Astrocyte (in vitro differentiated cells and primary cell): ENCODE measurements at regions not wholly inside any gene's neighbourhood (a gene's known extent, or its start where the extent isn't known, plus 50 kb on each side); places are given as distances from the start of the nearest gene placed in this dataset.

Experiments used
- DNase-seq: peaks from one replicate; pipeline ENCODE4 v3.0.0-alpha.2; 2010; ENCODE audit warnings: low read depth
- FAIRE-seq: peaks from 2 replicates; lab custom pipeline; 2011; peaks lifted over from hg19 to GRCh38; lab: Jason Lieb, UNC
- H2AFZ ChIP-seq: 2 replicates; pipeline ENCODE4 v1.6.0; 2012; ENCODE audit warnings: low read depth, low read length, inconsistent platforms
- H3K27ac ChIP-seq: 2 replicates; pipeline ENCODE4 v1.5.1; 2011; ENCODE audit warnings: low read depth, low read length, inconsistent platforms
- H3K27me3 ChIP-seq: 2 replicates; pipeline ENCODE4 v1.6.0; 2011; ENCODE audit warnings: low read length, inconsistent platforms; ENCODE audit not compliant: insufficient read depth
- H3K36me3 ChIP-seq: 2 replicates; pipeline ENCODE4 v1.5.1; 2011; ENCODE audit warnings: low read length, inconsistent platforms; ENCODE audit not compliant: insufficient read depth
- H3K4me1 ChIP-seq: 2 replicates; pipeline ENCODE4 v1.5.1; 2011; ENCODE audit warnings: low read length, inconsistent platforms; ENCODE audit not compliant: insufficient read depth
- H3K4me2 ChIP-seq: 2 replicates; pipeline ENCODE4 v1.6.0; 2012; ENCODE audit warnings: low read length, inconsistent platforms
- H3K4me3 ChIP-seq: 2 replicates; pipeline ENCODE4 v1.5.1; 2011; ENCODE audit warnings: low read depth, mild to moderate bottlenecking, low read length, inconsistent platforms; ENCODE audit not compliant: insufficient read depth
- H3K79me2 ChIP-seq: 2 replicates; pipeline ENCODE4 v1.6.0; 2012; ENCODE audit warnings: mild to moderate bottlenecking, low read length, inconsistent platforms; ENCODE audit not compliant: insufficient read depth
- H3K9ac ChIP-seq: 2 replicates; pipeline ENCODE4 v1.6.0; 2012; ENCODE audit warnings: mild to moderate bottlenecking, low read length, inconsistent platforms
- H3K9me3 ChIP-seq: 2 replicates; pipeline ENCODE4 v1.5.1; 2012; ENCODE audit warnings: low read depth, mild to moderate bottlenecking, low read length, inconsistent platforms; ENCODE audit not compliant: insufficient read depth
- H4K20me1 ChIP-seq: 2 replicates; pipeline ENCODE4 v1.6.0; 2012; ENCODE audit warnings: low read length, inconsistent platforms; ENCODE audit not compliant: insufficient read depth
- H3K27ac Mint-ChIP-seq: one replicate; pipeline ENCODE4 v1.8.0; 2021; ENCODE audit warnings: mild to moderate bottlenecking, mixed read lengths; ENCODE audit not compliant: unreplicated experiment
- H3K27me3 Mint-ChIP-seq: one replicate; pipeline ENCODE4 v1.8.0; 2021; ENCODE audit warnings: low read depth, mixed read lengths; ENCODE audit not compliant: unreplicated experiment
- H3K36me3 Mint-ChIP-seq: one replicate; pipeline ENCODE4 v1.8.0; 2021; ENCODE audit warnings: low read depth, mixed read lengths; ENCODE audit not compliant: unreplicated experiment
- H3K4me1 Mint-ChIP-seq: one replicate; pipeline ENCODE4 v1.8.0; 2021; ENCODE audit warnings: low read depth, mixed read lengths; ENCODE audit not compliant: unreplicated experiment
- H3K4me3 Mint-ChIP-seq: one replicate; pipeline ENCODE4 v1.8.0; 2021; ENCODE audit warnings: mild to moderate bottlenecking, moderate library complexity, mixed read lengths; ENCODE audit not compliant: unreplicated experiment
- H3K9me3 Mint-ChIP-seq: one replicate; pipeline ENCODE4 v1.8.0; 2021; ENCODE audit warnings: mild to moderate bottlenecking, mixed read lengths; ENCODE audit not compliant: unreplicated experiment
- EZH2 ChIP-seq: IDR thresholded peaks from 2 replicates; pipeline ENCODE4 v1.6.1; 2012; ENCODE audit warnings: mild to moderate bottlenecking, low read length, inconsistent platforms; ENCODE audit not compliant: insufficient read depth
- TF ChIP-seq, protein P1 (sequence below): IDR thresholded peaks from 2 replicates; pipeline ENCODE4 v1.5.1; 2011; ENCODE audit warnings: low read depth, mild to moderate bottlenecking, inconsistent platforms, low read length, moderate library complexity; ENCODE audit not compliant: insufficient read depth

DNA sequence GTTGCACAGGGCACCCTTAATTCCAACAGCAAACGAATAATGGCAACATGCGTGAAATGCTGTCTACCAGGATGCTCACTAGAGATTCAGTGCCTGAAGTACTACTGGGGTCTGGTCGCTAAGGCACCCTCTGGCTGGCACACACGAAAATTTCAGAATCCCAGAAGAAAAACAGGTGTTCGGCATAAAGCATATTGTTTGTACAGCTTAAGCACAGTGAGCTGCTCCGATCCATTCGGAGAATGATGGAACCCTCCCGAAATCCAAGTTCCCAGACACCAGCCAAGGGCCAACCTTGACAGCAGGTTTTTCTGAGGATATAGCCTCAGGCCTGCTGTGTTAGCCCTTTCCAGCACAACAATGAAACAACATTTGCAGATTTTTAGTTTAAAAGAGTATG is 61.4 kb upstream of the ALDH1B1 start:
- no peaks in the 10 kb centered on the region for H4K20me1 ChIP-seq
- FAIRE-seq (no peak), DNase-seq (no peak)
- H3K27me3 ChIP-seq = peaks cover 25% of the 10 kb centered on the region
- H3K36me3 ChIP-seq = no peaks in the 10 kb centered on the region
- Mint-ChIP-seq H3K36me3 (no peaks in the 10 kb centered on the region), H3K27ac (no peak overlapping the region), H3K27me3 (peaks cover 5% of the 10 kb centered on the region), H3K9me3 (peaks cover 4% of the 10 kb centered on the region), H3K4me1 (peaks cover 4% of the 10 kb centered on the region), H3K4me3 (no peak overlapping the region)
- no peak overlapping the region for H3K4me2 ChIP-seq
- H3K9me3 ChIP-seq = no peaks in the 10 kb centered on the region
- H2AFZ ChIP-seq = no peak overlapping the region
- no peak overlapping the region for H3K4me3 ChIP-seq
- H3K9ac ChIP-seq = no peak overlapping the region
- no peaks in the 10 kb centered on the region for H3K4me1 ChIP-seq
- no peak overlapping the region for H3K27ac ChIP-seq
- TF ChIP-seq, protein P1, sequence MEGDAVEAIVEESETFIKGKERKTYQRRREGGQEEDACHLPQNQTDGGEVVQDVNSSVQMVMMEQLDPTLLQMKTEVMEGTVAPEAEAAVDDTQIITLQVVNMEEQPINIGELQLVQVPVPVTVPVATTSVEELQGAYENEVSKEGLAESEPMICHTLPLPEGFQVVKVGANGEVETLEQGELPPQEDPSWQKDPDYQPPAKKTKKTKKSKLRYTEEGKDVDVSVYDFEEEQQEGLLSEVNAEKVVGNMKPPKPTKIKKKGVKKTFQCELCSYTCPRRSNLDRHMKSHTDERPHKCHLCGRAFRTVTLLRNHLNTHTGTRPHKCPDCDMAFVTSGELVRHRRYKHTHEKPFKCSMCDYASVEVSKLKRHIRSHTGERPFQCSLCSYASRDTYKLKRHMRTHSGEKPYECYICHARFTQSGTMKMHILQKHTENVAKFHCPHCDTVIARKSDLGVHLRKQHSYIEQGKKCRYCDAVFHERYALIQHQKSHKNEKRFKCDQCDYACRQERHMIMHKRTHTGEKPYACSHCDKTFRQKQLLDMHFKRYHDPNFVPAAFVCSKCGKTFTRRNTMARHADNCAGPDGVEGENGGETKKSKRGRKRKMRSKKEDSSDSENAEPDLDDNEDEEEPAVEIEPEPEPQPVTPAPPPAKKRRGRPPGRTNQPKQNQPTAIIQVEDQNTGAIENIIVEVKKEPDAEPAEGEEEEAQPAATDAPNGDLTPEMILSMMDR = no peak
- TF ChIP-seq EZH2 = no peak
- no peaks in the 10 kb centered on the region for H3K79me2 ChIP-seq

DNA sequence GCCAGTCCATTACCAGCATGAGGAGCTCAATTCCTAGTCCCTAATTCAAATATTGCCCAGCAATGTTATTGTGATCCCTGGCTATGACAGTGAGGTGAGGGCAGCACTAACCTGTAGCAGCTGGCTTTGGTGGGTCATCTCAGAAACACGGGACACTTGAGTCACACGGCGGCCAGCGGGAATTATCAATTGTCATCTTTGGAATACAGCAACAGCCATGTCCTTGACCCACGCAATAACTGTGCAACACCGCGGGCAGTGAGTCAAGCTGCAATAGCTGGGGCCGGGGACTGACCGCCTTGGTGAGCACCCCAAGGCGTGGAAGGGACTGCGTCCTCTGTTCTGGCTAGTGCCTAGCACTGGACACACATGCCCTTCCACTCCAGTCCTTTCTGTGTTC is 62.5 kb upstream of the ALDH1B1 start:
- DNase-seq (no peak), FAIRE-seq (no peak)

DNA sequence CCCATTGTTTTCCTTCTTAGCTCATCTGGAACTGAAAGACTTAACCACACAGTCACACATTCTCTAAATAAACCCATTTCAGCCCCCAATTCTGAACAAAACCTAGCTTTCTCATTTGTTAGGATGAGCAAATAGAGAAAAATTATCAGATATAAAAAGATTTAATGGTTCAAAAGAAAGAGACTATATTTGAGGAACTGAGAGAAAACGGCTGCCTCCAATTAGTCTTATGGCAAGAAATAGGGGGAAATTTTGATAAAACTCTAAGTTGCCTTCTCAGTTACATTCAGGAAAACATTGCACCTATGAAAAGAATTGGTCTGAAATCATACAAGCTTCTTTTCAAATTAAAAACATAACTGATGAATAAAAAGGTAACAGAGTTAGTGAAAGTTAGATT is 63.7 kb upstream of the ALDH1B1 start:
- Mint-ChIP-seq H3K4me1 (peaks cover 4% of the 10 kb centered on the region), H3K4me3 (no peak overlapping the region), H3K27me3 (peaks cover 2% of the 10 kb centered on the region), H3K9me3 (peaks cover 4% of the 10 kb centered on the region), H3K36me3 (no peaks in the 10 kb centered on the region), H3K27ac (no peak overlapping the region)
- TF ChIP-seq, protein P1 = no peak
- no peak for TF ChIP-seq EZH2
- no peak overlapping the region for H2AFZ ChIP-seq
- H4K20me1 ChIP-seq = no peaks in the 10 kb centered on the region
- no peak overlapping the region for H3K27ac ChIP-seq
- H3K27me3 ChIP-seq = peaks cover 16% of the 10 kb centered on the region
- no peaks in the 10 kb centered on the region for H3K79me2 ChIP-seq
- no peaks in the 10 kb centered on the region for H3K9me3 ChIP-seq
- H3K4me3 ChIP-seq = no peak overlapping the region
- DNase-seq = no peak
- H3K4me2 ChIP-seq = no peak overlapping the region
- no peaks in the 10 kb centered on the region for H3K4me1 ChIP-seq
- no peaks in the 10 kb centered on the region for H3K36me3 ChIP-seq
- no peak overlapping the region for H3K9ac ChIP-seq
- no peak for FAIRE-seq

More for the DNA sequence above, 62.5 kb upstream of the ALDH1B1 start:
- Histone ChIP-seq H3K36me3 (no peaks in the 10 kb centered on the region), H3K4me2 (no peak overlapping the region), H3K4me1 (no peaks in the 10 kb centered on the region), H3K9me3 (no peaks in the 10 kb centered on the region), H4K20me1 (no peaks in the 10 kb centered on the region), H3K27me3 (peaks cover 16% of the 10 kb centered on the region), H2AFZ (no peak overlapping the region), H3K79me2 (no peaks in the 10 kb centered on the region), H3K9ac (no peak overlapping the region), H3K4me3 (no peak overlapping the region), H3K27ac (no peak overlapping the region)
- H3K9me3 Mint-ChIP-seq = peaks cover 4% of the 10 kb centered on the region
- peaks cover 4% of the 10 kb centered on the region for H3K4me1 Mint-ChIP-seq
- no peaks in the 10 kb centered on the region for H3K36me3 Mint-ChIP-seq
- peaks cover 2% of the 10 kb centered on the region for H3K27me3 Mint-ChIP-seq
- H3K4me3 Mint-ChIP-seq = no peak overlapping the region
- no peak for TF ChIP-seq EZH2
- TF ChIP-seq, protein P1 = no peak
- no peak overlapping the region for H3K27ac Mint-ChIP-seq
